ENCODE measurements at regions not wholly inside any gene's neighbourhood (a gene's known extent, or its start where the extent isn't known, plus 50 kb on each side); places are given as distances from the start of the nearest gene placed in this dataset.
"Not testable (repeated sequence)": the region's sequence is repeated elsewhere in the genome, so short reads cannot be mapped to it uniquely, and the experiment has no call there.

DNA sequence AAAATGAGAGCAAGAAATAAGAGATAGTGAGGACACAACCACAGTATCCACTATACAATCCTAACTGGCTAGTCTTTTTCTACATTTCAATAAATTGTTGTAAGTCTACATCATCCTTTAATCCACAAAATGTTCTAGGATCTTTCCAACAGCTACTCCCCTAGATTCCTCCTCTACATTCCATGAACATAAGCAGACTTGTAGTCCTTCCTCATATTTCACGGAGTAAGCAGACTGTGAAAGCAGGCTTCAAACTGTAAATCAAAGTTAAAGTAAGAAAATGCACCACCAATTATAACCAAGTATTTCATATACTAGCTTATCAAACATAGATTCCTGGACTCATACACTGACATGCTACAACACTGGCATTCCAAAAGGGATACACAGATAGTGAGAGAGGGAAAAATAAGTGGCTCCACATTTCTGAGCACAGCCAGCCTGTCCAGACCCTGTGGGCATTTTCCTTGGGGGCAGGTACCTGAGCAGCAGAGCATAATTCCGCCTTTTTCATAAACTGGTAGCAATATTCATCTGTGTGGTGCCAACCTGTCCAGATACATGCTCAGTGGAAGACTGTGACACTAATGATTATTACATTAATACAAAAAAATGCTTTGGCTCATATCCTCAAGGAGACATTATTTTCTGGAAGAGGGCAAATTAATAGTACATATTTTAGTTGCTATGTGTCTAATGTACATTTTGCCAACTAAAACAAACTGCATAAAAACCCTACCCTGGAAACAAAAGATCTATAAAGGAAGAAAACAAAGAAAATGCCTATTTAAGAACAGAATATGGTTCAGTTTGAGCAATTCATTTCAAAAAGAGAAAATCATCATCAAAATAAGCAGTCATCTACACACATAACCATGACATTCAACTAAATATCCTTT is 113.3 kb upstream of the FSCB start:
- Histone ChIP-seq H3K36me3 (ENCODE audit: control insufficient read depth in 2 of 2, insufficient read depth in 2 of 2, low read length in 1 of 2) (no peaks in the 10 kb centered on the region), H3K27ac (ENCODE audit: low read depth in 1 of 2, low read length in 1 of 2) (no peak overlapping the region), H3K9me3 (ENCODE audit: control insufficient read depth in 2 of 2, insufficient read depth in 1 of 2, low read length in 1 of 2) (no peaks in the 10 kb centered on the region), H3K4me3 (ENCODE audit: low read length in 2 of 2) (no peak overlapping the region), H3K4me1 (ENCODE audit: control insufficient read depth in 2 of 2, insufficient read depth in 2 of 2, low read length in 2 of 2) (no peaks in the 10 kb centered on the region), H3K27me3 (ENCODE audit: control insufficient read depth in 2 of 2, insufficient read depth in 1 of 2, low read length in 1 of 2) (no peaks in the 10 kb centered on the region)
- no peak for DNase-seq (ENCODE audit: low read depth in 6 of 9, low spot score in 9 of 9)
- 80% methylated on average over 2 of the region's 2 CpGs for WGBS

GRCh38 chr14:44616204-44616603 is 109.1 kb upstream of the FSCB start:
- WGBS = 94% methylated on average over 2 of the region's 2 CpGs
- H3K9me3 ChIP-seq (ENCODE audit: control insufficient read depth in 2 of 2, insufficient read depth in 1 of 2, low read length in 1 of 2) = no peaks in the 10 kb centered on the region
- DNase-seq (ENCODE audit: low read depth in 6 of 9, low spot score in 9 of 9) = no peak

DNA sequence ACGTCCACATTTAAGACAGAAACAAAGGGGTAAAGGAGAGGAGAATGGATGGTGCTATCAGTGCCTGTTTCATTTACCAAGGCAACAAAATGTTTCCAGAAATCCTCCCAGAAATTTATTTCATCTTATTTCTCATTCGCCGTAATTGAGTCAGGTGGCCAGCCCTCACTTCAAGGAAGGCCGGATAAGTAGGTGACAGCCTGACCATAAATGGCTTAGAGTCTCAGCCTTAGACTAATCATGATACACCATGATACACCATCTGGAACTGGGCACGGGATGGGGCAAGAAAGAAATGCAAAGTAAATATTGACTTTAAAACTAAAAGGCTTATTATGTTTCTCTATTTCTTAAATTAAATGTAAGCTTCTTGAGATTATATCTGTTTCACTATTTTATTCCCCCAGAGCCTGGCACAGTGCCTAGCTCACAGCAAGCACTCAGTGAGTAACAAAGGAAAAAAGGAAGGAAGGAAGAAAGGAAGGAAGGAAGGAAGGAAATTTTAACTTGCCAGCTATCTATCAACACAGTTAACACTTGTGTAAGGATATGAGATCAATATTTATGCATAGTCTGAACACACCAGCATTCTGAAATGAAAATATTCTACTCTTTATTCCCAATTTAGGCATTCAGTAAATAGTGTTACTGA is 106.1 kb upstream of the FSCB start:
- Histone ChIP-seq H3K36me3 (ENCODE audit: control insufficient read depth in 2 of 2, insufficient read depth in 2 of 2, low read length in 1 of 2) (no peaks in the 10 kb centered on the region), H3K4me1 (ENCODE audit: control insufficient read depth in 2 of 2, insufficient read depth in 2 of 2, low read length in 2 of 2) (no peaks in the 10 kb centered on the region), H3K27me3 (ENCODE audit: control insufficient read depth in 2 of 2, insufficient read depth in 1 of 2, low read length in 1 of 2) (no peaks in the 10 kb centered on the region), H3K27ac (ENCODE audit: low read depth in 1 of 2, low read length in 1 of 2) (no peak overlapping the region), H3K9me3 (ENCODE audit: control insufficient read depth in 2 of 2, insufficient read depth in 1 of 2, low read length in 1 of 2) (no peaks in the 10 kb centered on the region), H3K4me3 (ENCODE audit: low read length in 2 of 2) (no peak overlapping the region)
- 90% methylated on average over 5 of the region's 5 CpGs for WGBS
- DNase-seq (ENCODE audit: low read depth in 6 of 9, low spot score in 9 of 9) = no peak

More at GRCh38 chr14:44616204-44616603, 109.1 kb upstream of the FSCB start:
- no peaks in the 10 kb centered on the region for H3K4me1 ChIP-seq (ENCODE audit: control insufficient read depth in 2 of 2, insufficient read depth in 2 of 2, low read length in 2 of 2)
- H3K27ac ChIP-seq (ENCODE audit: low read depth in 1 of 2, low read length in 1 of 2) = no peak overlapping the region
- no peaks in the 10 kb centered on the region for H3K36me3 ChIP-seq (ENCODE audit: control insufficient read depth in 2 of 2, insufficient read depth in 2 of 2, low read length in 1 of 2)
- H3K27me3 ChIP-seq (ENCODE audit: control insufficient read depth in 2 of 2, insufficient read depth in 1 of 2, low read length in 1 of 2) = no peaks in the 10 kb centered on the region
- H3K4me3 ChIP-seq (ENCODE audit: low read length in 2 of 2) = no peak overlapping the region

DNA sequence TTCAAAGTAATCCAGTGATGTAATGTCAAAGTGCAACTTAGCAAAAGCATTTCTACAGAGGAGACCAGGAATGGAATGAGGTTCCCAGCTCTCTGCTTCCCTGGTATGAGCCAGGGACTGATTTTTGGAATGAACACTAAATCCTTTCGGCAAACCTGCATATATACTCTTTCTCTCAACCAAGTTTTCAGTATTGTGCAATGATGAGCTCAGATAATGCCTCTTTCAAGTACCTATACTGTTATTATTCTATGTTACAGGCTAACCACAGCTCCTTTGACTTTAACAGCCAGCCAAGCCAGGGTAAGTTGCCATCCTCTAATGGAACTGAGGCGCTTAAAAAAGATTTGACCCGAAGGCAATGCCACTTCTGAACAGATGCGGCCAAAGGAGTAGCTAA is 104.9 kb upstream of the FSCB start:
- H3K9me3 ChIP-seq (ENCODE audit: control insufficient read depth in 2 of 2, insufficient read depth in 1 of 2, low read length in 1 of 2) = no peaks in the 10 kb centered on the region
- H3K4me1 ChIP-seq (ENCODE audit: control insufficient read depth in 2 of 2, insufficient read depth in 2 of 2, low read length in 2 of 2) = no peaks in the 10 kb centered on the region
- H3K27ac ChIP-seq (ENCODE audit: low read depth in 1 of 2, low read length in 1 of 2) = no peak overlapping the region
- no peak overlapping the region for H3K4me3 ChIP-seq (ENCODE audit: low read length in 2 of 2)
- 95% methylated on average over 4 of the region's 4 CpGs for WGBS
- no peaks in the 10 kb centered on the region for H3K27me3 ChIP-seq (ENCODE audit: control insufficient read depth in 2 of 2, insufficient read depth in 1 of 2, low read length in 1 of 2)
- DNase-seq (ENCODE audit: low read depth in 6 of 9, low spot score in 9 of 9) = no peak
- H3K36me3 ChIP-seq (ENCODE audit: control insufficient read depth in 2 of 2, insufficient read depth in 2 of 2, low read length in 1 of 2) = no peaks in the 10 kb centered on the region

DNA sequence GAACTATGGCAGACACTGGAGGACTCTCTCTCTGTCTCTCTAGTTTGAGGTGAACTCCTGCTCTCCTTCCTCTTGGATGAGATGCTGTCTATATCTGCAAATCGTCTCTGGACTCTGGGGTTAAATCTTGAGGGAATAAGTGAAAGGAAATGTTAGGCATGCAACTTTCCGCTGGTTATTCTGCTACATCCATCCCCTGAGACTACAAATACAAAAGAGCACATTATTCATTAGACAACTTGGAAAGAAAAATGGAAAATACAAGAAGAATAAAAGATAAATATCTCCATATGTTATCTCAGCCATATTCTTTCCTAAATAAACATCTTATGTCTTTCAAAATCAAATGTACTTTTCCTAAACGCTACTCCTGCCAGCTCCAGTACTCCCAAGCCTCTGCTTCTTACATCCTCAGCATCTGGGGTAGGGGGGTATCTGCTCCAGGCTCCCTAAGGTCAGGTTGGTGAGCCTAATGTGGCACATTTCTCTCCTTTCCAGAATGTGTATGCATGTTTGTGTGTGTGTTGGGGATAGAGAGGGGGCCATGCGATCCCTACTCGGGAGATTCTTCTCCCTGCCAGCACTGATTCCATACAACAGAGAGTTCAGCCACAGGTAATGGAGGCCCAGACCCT is 102.9 kb upstream of the FSCB start:
- no peaks in the 10 kb centered on the region for H3K9me3 ChIP-seq (ENCODE audit: control insufficient read depth in 2 of 2, insufficient read depth in 1 of 2, low read length in 1 of 2)
- no peak overlapping the region for H3K4me3 ChIP-seq (ENCODE audit: low read length in 2 of 2)
- 86% methylated on average over 5 of the region's 5 CpGs for WGBS
- no peak for DNase-seq (ENCODE audit: low read depth in 6 of 9, low spot score in 9 of 9)
- H3K27ac ChIP-seq (ENCODE audit: low read depth in 1 of 2, low read length in 1 of 2) = no peak overlapping the region
- no peaks in the 10 kb centered on the region for H3K4me1 ChIP-seq (ENCODE audit: control insufficient read depth in 2 of 2, insufficient read depth in 2 of 2, low read length in 2 of 2)
- no peaks in the 10 kb centered on the region for H3K36me3 ChIP-seq (ENCODE audit: control insufficient read depth in 2 of 2, insufficient read depth in 2 of 2, low read length in 1 of 2)
- H3K27me3 ChIP-seq (ENCODE audit: control insufficient read depth in 2 of 2, insufficient read depth in 1 of 2, low read length in 1 of 2) = no peaks in the 10 kb centered on the region

DNA sequence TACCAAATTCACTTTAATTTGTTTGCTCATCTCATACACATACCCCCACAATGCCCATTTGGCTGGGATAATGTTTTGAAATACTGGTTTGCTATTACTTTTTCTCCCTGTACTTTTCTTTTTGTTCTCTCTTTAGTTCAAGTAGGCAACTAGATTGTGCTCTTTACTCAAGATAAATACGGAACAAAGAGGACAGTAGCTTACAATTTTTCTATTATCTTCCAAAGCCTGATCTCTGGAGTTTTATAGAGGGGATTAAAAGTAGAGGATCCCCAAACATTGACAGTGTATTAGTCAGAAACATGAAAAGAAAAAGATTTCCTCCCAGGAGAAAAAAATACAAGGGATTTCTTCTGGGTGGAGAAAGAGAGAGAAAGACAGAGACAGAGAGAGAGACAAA is 102.1 kb upstream of the FSCB start:
- H3K4me1 ChIP-seq (ENCODE audit: control insufficient read depth in 2 of 2, insufficient read depth in 2 of 2, low read length in 2 of 2) = no peaks in the 10 kb centered on the region
- no peaks in the 10 kb centered on the region for H3K9me3 ChIP-seq (ENCODE audit: control insufficient read depth in 2 of 2, insufficient read depth in 1 of 2, low read length in 1 of 2)
- 86% methylated on average over 1 of the region's 1 CpG for WGBS
- no peak overlapping the region for H3K27ac ChIP-seq (ENCODE audit: low read depth in 1 of 2, low read length in 1 of 2)
- no peak for DNase-seq (ENCODE audit: low read depth in 6 of 9, low spot score in 9 of 9)
- no peaks in the 10 kb centered on the region for H3K27me3 ChIP-seq (ENCODE audit: control insufficient read depth in 2 of 2, insufficient read depth in 1 of 2, low read length in 1 of 2)
- no peak overlapping the region for H3K4me3 ChIP-seq (ENCODE audit: low read length in 2 of 2)
- no peaks in the 10 kb centered on the region for H3K36me3 ChIP-seq (ENCODE audit: control insufficient read depth in 2 of 2, insufficient read depth in 2 of 2, low read length in 1 of 2)

- no peak for DNase-seq (ENCODE audit: low read depth in 6 of 9, low spot score in 9 of 9)
- no peak overlapping the region for H3K4me3 ChIP-seq (ENCODE audit: low read length in 2 of 2)
- H3K27me3 ChIP-seq (ENCODE audit: control insufficient read depth in 2 of 2, insufficient read depth in 1 of 2, low read length in 1 of 2) = no peaks in the 10 kb centered on the region
- H3K4me1 ChIP-seq (ENCODE audit: control insufficient read depth in 2 of 2, insufficient read depth in 2 of 2, low read length in 2 of 2) = no peaks in the 10 kb centered on the region
- no peak overlapping the region for H3K27ac ChIP-seq (ENCODE audit: low read depth in 1 of 2, low read length in 1 of 2)
- 100% methylated on average over 1 of the region's 1 CpG for WGBS
- H3K9me3 ChIP-seq (ENCODE audit: control insufficient read depth in 2 of 2, insufficient read depth in 1 of 2, low read length in 1 of 2) = no peaks in the 10 kb centered on the region
- H3K36me3 ChIP-seq (ENCODE audit: control insufficient read depth in 2 of 2, insufficient read depth in 2 of 2, low read length in 1 of 2) = no peaks in the 10 kb centered on the region
These were observed 100.6 kb upstream of the FSCB start for GRCh38 chr14:44607701-44608100.

DNA sequence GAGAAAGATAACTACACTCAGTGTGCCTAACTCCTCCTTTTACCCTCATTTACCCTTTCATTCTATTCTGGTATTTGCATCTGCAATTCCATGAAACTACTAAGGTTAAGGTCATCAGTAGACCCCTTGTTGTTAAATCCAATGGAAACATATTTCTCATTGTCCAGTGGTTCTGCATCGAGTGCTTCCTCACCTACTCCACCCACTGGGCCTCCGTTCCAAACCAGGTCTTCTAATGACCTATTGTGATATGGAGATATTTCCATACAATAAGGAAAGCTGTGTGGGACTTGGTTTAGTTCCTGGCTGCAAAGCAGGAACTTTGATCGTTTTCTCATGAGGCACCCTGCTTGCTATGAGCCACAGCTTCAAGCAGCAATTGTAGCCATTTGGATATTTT is 99.5 kb upstream of the FSCB start:
- Histone ChIP-seq H3K27me3 (ENCODE audit: control insufficient read depth in 2 of 2, insufficient read depth in 1 of 2, low read length in 1 of 2) (no peaks in the 10 kb centered on the region), H3K27ac (ENCODE audit: low read depth in 1 of 2, low read length in 1 of 2) (no peak overlapping the region), H3K4me3 (ENCODE audit: low read length in 2 of 2) (no peak overlapping the region), H3K4me1 (ENCODE audit: control insufficient read depth in 2 of 2, insufficient read depth in 2 of 2, low read length in 2 of 2) (no peaks in the 10 kb centered on the region), H3K36me3 (ENCODE audit: control insufficient read depth in 2 of 2, insufficient read depth in 2 of 2, low read length in 1 of 2) (no peaks in the 10 kb centered on the region), H3K9me3 (ENCODE audit: control insufficient read depth in 2 of 2, insufficient read depth in 1 of 2, low read length in 1 of 2) (peaks cover 0 to 2% of the 10 kb centered on the region in 2 donors)
- WGBS = 90% methylated on average over 3 of the region's 3 CpGs
- no peak for DNase-seq (ENCODE audit: low read depth in 6 of 9, low spot score in 9 of 9)

- not testable (repeated sequence) for H3K4me1 ChIP-seq (ENCODE audit: control insufficient read depth in 2 of 2, insufficient read depth in 2 of 2, low read length in 2 of 2); H3K27ac ChIP-seq (ENCODE audit: low read depth in 1 of 2, low read length in 1 of 2); DNase-seq (ENCODE audit: low read depth in 6 of 9, low spot score in 9 of 9); H3K36me3 ChIP-seq (ENCODE audit: control insufficient read depth in 2 of 2, insufficient read depth in 2 of 2, low read length in 1 of 2); H3K27me3 ChIP-seq (ENCODE audit: control insufficient read depth in 2 of 2, insufficient read depth in 1 of 2, low read length in 1 of 2); H3K9me3 ChIP-seq (ENCODE audit: control insufficient read depth in 2 of 2, insufficient read depth in 1 of 2, low read length in 1 of 2); H3K4me3 ChIP-seq (ENCODE audit: low read length in 2 of 2)
- 97% methylated on average over 37 of the region's 37 CpGs for WGBS
These were observed 94.2 kb upstream of the FSCB start for GRCh38 chr14:44601266-44601665.
